OCI-LY1 (cell line): ENCODE measurements at regions not wholly inside any gene's neighbourhood (a gene's known extent, or its start where the extent isn't known, plus 50 kb on each side); places are given as distances from the start of the nearest gene placed in this dataset.

Experiments used
- H2AFZ ChIP-seq: fragments of 200-600 bp; sonication (generic), shearing (Covaris generic); 2 replicates; pipeline ENCODE4 v1.6.0; 2014; ENCODE audit warnings: antibody characterized with exemption, mild to moderate bottlenecking, low read length
- H3F3A ChIP-seq: fragments of 200-600 bp; sonication (generic), shearing (Covaris generic); 2 replicates; pipeline ENCODE4 v1.6.0; 2014; ENCODE audit warnings: mild to moderate bottlenecking, antibody characterized with exemption, low read length, moderate library complexity; ENCODE audit not compliant: insufficient read depth
- H3K27ac ChIP-seq: fragments of 200-600 bp; sonication (generic); 2 replicates; pipeline ENCODE4 v1.5.1; 2014; ENCODE audit warnings: low read length, mixed run types, mild to moderate bottlenecking, low read depth; ENCODE audit not compliant: poor library complexity, severe bottlenecking
- H3K27me3 ChIP-seq: fragments of 200-600 bp; sonication (generic); 2 replicates; pipeline ENCODE4 v1.6.0; 2014; ENCODE audit warnings: antibody characterized with exemption, mild to moderate bottlenecking, low read length, moderate library complexity; ENCODE audit not compliant: insufficient read depth
- H3K36me3 ChIP-seq: fragments of 200-600 bp; sonication (generic); 2 replicates; pipeline ENCODE4 v1.6.1; 2014; ENCODE audit warnings: mild to moderate bottlenecking, antibody characterized with exemption, low read length, moderate library complexity, mixed read lengths; ENCODE audit not compliant: insufficient read depth
- H3K4me1 ChIP-seq: fragments of 200-600 bp; sonication (generic); 2 replicates; pipeline ENCODE4 v1.5.1; 2014; ENCODE audit warnings: mild to moderate bottlenecking, low read length, moderate library complexity; ENCODE audit not compliant: insufficient read depth, severe bottlenecking
- H3K4me2 ChIP-seq: fragments of 200-600 bp; sonication (generic), shearing (Covaris generic); 2 replicates; pipeline ENCODE4 v1.6.1; 2014; ENCODE audit warnings: low read length
- H3K4me3 ChIP-seq: fragments of 200-600 bp; sonication (generic); 2 replicates; pipeline ENCODE4 v1.5.1; 2014; ENCODE audit warnings: low read length, low read depth, mild to moderate bottlenecking, mixed read lengths; ENCODE audit not compliant: poor library complexity, severe bottlenecking
- H3K79me2 ChIP-seq: fragments of 200-600 bp; shearing (Covaris generic); 2 replicates; pipeline ENCODE4 v1.6.1; 2016; ENCODE audit warnings: mixed run types, low read length, mixed read lengths; ENCODE audit not compliant: insufficient read depth
- H3K9ac ChIP-seq: fragments of 200-600 bp; sonication (generic), shearing (Covaris generic); 2 replicates; pipeline ENCODE4 v1.6.1; 2014; ENCODE audit warnings: mild to moderate bottlenecking, low read length, mixed read lengths
- H3K9me2 ChIP-seq: fragments of 200-600 bp; sonication (generic), shearing (Covaris generic); 2 replicates; pipeline ENCODE4 v1.6.1; 2014; ENCODE audit warnings: low read depth, mild to moderate bottlenecking, low read length, mixed read lengths
- H3K9me3 ChIP-seq: fragments of 200-600 bp; shearing (Covaris generic); 2 replicates; pipeline ENCODE4 v1.6.1; 2014; ENCODE audit warnings: low read length, mixed read lengths
- H4K20me1 ChIP-seq: fragments of 200-600 bp; sonication (generic), shearing (Covaris generic); 2 replicates; pipeline ENCODE4 v1.6.0; 2016; ENCODE audit warnings: mild to moderate bottlenecking, low read length; ENCODE audit not compliant: insufficient read depth
- CTCF ChIP-seq: fragments of 200-600 bp; sonication (generic), shearing (Covaris generic); IDR thresholded peaks from 2 replicates; pipeline ENCODE4 v1.5.1; 2017; ENCODE audit warnings: mild to moderate bottlenecking, antibody characterized with exemption, low read length, moderate library complexity, mixed read lengths
- EZH2 ChIP-seq: fragments of 200-600 bp; sonication (generic), shearing (Covaris generic); IDR thresholded peaks from 2 replicates; pipeline ENCODE4 v1.8.0; 2017; ENCODE audit warnings: borderline replicate concordance, mixed run types, mild to moderate bottlenecking, antibody characterized with exemption, low read length, moderate library complexity, mixed read lengths

DNA sequence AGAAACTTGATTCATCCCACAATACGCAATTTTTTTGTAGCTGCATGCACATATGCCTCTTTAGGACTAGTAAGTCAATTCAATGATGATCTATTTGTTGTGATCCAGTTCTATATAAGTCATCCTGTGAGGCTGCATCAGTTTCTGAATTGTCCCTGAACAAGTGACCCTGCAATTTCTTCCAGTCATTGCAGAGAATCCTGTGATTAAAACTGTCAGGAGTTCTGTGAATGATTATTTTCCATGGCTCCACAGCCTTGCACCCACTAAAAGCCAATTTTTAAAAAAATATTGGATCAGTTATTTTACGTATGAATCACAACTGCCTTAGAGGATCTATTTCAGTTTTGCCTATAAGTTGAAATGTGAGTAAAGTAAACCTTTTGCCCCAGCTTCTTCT is 1585.0 kb upstream of the ACVR2A start:
- H3K9ac ChIP-seq, result no peak overlapping the region
- H3K4me1 ChIP-seq, result peaks cover 11% of the 10 kb centered on the region
- no peaks in the 10 kb centered on the region for H3K79me2 ChIP-seq
- no peaks in the 10 kb centered on the region for H4K20me1 ChIP-seq
- no peaks in the 10 kb centered on the region for H3F3A ChIP-seq
- no peaks in the 10 kb centered on the region for H3K9me2 ChIP-seq
- no peaks in the 10 kb centered on the region for H3K9me3 ChIP-seq
- no peak overlapping the region for H3K4me2 ChIP-seq
- TF ChIP-seq CTCF (no peak), EZH2 (no peak)
- H3K4me3 ChIP-seq, result no peak overlapping the region
- no peaks in the 10 kb centered on the region for H3K36me3 ChIP-seq
- H2AFZ ChIP-seq, result no peak overlapping the region
- no peaks in the 10 kb centered on the region for H3K27me3 ChIP-seq
- H3K27ac ChIP-seq, result no peak overlapping the region

GRCh38 chr2:146258071-146258470 is 1586.8 kb upstream of the ACVR2A start:
- Histone ChIP-seq H3K9me2 (no peaks in the 10 kb centered on the region), H3K27ac (no peak overlapping the region)

GRCh38 chr2:146252119-146252518 is 1592.7 kb upstream of the ACVR2A start:
- no peak overlapping the region for H3K4me2 ChIP-seq
- no peak overlapping the region for H3K27ac ChIP-seq
- no peaks in the 10 kb centered on the region for H3K9me2 ChIP-seq
- no peaks in the 10 kb centered on the region for H3K27me3 ChIP-seq
- H3K9ac ChIP-seq, result no peak overlapping the region
- no peaks in the 10 kb centered on the region for H3K36me3 ChIP-seq
- H3F3A ChIP-seq, result no peaks in the 10 kb centered on the region
- H4K20me1 ChIP-seq, result no peaks in the 10 kb centered on the region
- no peak overlapping the region for H2AFZ ChIP-seq
- H3K4me3 ChIP-seq, result no peak overlapping the region
- TF ChIP-seq CTCF, result no peak
- TF ChIP-seq EZH2, result no peak
- H3K9me3 ChIP-seq, result no peaks in the 10 kb centered on the region
- no peaks in the 10 kb centered on the region for H3K79me2 ChIP-seq
- peaks cover 5% of the 10 kb centered on the region for H3K4me1 ChIP-seq

More at GRCh38 chr2:146258071-146258470, 1586.8 kb upstream of the ACVR2A start:
- Histone ChIP-seq H3K9me3 (no peaks in the 10 kb centered on the region), H2AFZ (peak overlapping the region; percentile 69; the same call in 1 of the 2 replicates), H3K4me2 (no peak overlapping the region), H3K27me3 (no peaks in the 10 kb centered on the region), H3K4me3 (no peak overlapping the region), H3K9ac (no peak overlapping the region), H3F3A (no peaks in the 10 kb centered on the region), H3K79me2 (no peaks in the 10 kb centered on the region), H4K20me1 (no peaks in the 10 kb centered on the region), H3K4me1 (peaks cover 11% of the 10 kb centered on the region), H3K36me3 (no peaks in the 10 kb centered on the region)
- TF ChIP-seq EZH2, result no peak
- no peak for TF ChIP-seq CTCF
